HG03460 (cell line): ENCODE measurements at regions not wholly inside any gene's neighbourhood (a gene's known extent, or its start where the extent isn't known, plus 50 kb on each side); places are given as distances from the start of the nearest gene placed in this dataset.

Experiments used
- ATAC-seq: cut with Tn5 transposase; IDR thresholded peaks from one replicate; pipeline ENCODE4 v1.9.1; 2021; ENCODE audit not compliant: unreplicated experiment

- no peak for ATAC-seq
Observed at GRCh38 chr2:6443061-6443823, 422.5 kb downstream of the CMPK2 start.

DNA sequence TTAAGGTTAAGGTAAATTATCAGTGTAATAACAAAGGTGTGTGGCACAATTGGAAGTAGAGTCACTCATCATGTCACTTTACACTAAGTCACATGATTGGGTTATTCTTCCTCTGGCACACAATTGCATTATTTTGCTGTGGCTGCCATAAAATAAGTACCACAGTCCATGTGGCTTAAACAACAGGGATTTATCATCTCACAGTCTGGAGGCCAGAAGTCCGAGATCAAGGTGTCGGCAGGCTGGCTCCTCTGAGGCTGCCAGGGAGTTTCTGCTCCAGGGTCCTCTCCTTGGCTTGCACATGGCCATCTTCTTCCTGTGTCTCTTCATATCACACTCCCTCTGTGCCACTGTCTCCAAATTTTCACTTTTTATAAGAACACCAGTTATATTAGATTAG, 421.2 kb downstream of the CMPK2 start:
- no peak for ATAC-seq

DNA sequence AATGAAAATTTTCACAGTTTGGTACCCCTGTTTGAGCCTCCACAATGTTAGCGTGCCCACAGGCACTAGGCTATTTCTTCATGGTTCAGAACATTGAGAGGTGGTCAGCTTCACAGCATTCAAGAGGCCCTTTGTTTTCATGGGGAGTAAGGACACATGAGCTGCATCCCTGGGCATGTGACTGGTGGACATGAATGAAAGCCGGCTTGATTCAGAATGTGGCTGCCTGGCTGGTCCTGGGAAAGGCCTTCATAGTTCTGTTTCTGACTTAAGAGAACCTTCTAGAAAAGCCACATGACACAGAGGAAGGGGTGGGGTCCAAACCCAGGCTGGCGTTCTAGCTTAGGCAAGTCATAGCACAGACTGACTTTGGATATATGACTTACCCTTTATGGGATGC, 420.6 kb downstream of the CMPK2 start:
- ATAC-seq: no peak

DNA sequence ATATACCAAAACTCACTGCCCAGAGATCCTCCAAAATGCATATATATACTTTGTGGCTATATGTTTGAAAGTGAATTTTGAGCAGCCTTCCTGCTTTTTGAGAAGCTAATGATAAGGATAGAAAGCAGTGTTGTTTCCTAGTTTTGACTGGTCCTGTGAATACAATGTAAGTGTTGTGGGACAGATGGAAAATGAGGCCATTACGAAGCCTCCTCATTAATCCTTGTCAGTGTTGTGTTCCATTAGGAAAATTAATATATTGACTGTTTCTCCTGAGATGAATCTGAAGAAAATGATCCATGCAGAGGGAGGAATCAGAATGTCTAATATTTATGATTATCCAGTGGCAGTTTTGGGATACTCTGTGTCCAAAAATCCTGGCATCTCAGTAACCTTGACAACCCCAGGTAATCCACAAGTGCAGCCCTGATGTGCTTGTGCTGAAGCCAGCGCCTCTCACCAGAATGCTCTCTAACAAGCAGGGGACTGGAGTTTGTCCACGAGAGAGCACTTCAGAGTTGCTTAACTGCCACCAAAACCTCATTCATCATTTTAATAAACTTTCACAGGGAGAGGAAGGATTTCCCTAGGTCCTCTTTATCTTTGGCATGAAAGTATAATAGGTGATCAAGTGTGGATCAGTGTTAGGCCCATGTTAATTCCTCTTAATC, 418.6 kb downstream of the CMPK2 start:
- no peak for ATAC-seq

DNA sequence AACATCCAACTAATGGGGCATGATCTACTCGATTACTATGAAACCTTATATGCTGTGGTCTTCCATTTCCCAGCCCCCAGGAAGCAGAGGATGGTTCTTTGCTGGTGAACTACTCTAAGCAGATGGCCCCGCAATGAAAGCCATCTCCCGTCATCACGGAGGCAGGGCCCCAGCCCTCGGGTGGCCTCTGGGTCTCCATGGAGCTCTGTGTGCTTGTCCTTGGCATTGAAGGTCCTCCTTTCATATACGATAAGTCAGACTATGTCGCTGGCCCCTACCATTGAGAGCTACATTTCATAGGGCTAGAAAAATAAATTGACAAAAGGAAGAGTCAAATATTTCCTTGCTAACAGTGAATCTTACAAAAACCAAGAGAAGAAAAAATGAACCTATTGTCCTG, 416.8 kb downstream of the CMPK2 start:
- no peak for ATAC-seq

- no peak for ATAC-seq
Observed at GRCh38 chr2:6449343-6449742, 416.4 kb downstream of the CMPK2 start.

GRCh38 chr2:6452702-6453481, 412.8 kb downstream of the CMPK2 start:
- no peak for ATAC-seq

- no peak for ATAC-seq
Observed at GRCh38 chr2:6454286-6454990, 411.3 kb downstream of the CMPK2 start.

DNA sequence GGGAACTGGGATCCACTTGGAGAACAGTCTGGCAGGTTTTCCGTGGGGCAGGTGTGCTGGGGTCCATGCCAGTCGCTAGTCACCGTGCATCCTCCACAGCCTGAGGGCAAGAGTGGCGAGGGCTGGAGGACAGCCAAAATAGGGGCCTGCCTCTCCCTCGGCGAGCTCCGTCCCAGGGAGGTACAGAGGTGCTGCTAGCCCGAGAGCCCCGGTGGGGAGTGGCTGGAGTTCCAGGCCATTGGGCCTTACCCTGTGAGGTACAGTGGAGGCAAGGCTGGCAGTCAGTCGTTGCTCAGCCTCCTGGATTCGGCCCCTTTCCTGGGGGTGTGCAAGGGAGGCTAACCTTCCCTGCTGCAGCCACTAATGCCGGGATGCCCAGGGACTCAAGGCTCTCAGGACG, 406.6 kb downstream of the CMPK2 start:
- no peak for ATAC-seq

GRCh38 chr2:6470518-6470917, 395.2 kb downstream of the CMPK2 start:
- ATAC-seq: no peak

DNA sequence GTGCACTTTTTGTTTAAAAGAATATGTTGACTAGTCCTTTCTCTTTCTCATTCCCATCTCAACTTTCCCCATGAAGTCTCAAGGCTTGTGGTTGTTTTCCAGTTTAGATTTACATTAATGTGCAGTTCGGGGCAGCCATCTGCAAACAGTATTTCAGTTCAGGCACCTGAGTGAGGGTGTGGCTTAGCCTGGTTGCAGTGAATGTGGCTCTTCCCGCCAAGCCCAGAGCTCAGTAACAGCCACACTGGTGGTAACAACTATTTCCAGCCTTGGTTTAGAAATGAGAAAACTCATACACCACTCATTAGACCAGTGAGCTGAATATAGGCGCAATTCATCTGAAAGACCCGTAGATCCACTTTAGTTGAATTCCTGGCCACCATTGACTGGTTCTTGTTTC, 394.3 kb downstream of the CMPK2 start:
- no peak for ATAC-seq

- ATAC-seq: no peak
Observed at GRCh38 chr2:6474161-6475140, 391.3 kb downstream of the CMPK2 start.

GRCh38 chr2:6475155-6475940, 390.4 kb downstream of the CMPK2 start:
- ATAC-seq: no peak

DNA sequence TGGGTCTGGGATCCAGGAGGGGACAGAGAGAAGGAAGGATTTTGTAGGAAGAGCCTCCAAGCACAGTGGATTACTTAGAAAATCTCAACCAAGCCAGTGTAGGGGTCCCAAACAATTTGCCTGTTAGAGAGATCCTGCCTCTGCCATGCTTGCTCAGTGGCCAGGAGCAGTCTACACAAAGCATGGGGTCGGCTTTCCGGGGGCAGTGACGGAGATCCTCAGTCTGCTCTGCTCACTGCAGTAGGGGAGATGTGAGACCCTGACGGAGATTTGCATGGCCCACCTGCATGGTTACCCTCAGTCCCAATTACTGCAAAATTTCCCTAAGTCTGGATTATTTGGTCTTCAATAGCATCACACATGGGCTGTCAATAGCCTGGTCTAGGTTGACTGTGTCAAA, 385.2 kb downstream of the CMPK2 start:
- ATAC-seq: no peak

GRCh38 chr2:6482256-6482655, 383.5 kb downstream of the CMPK2 start:
- no peak for ATAC-seq

GRCh38 chr2:6487765-6488164, 377.9 kb downstream of the CMPK2 start:
- no peak for ATAC-seq

- no peak for ATAC-seq
Observed at GRCh38 chr2:6492573-6492972, 373.1 kb downstream of the CMPK2 start.

- ATAC-seq: no peak
Observed at GRCh38 chr2:6493266-6493665, 372.4 kb downstream of the CMPK2 start.

GRCh38 chr2:6493669-6494068, 372.0 kb downstream of the CMPK2 start:
- ATAC-seq: no peak
